ENCODE measurements at regions not wholly inside any gene's neighbourhood (a gene's known extent, or its start where the extent isn't known, plus 50 kb on each side); places are given as distances from the start of the nearest gene placed in this dataset.
"Not testable (repeated sequence)": the region's sequence is repeated elsewhere in the genome, so short reads cannot be mapped to it uniquely, and the experiment has no call there.

GRCh38 chr5:68067976-68068603, 147.5 kb upstream of the PIK3R1 start:
- DNase-seq (ENCODE audit: low read depth in 2 of 2): no peak

- no peak for DNase-seq (ENCODE audit: low read depth in 2 of 2)
These were observed 148.3 kb upstream of the PIK3R1 start for GRCh38 chr5:68067291-68067690.

GRCh38 chr5:68066277-68066955, 149.1 kb upstream of the PIK3R1 start:
- no peak for DNase-seq (ENCODE audit: low read depth in 2 of 2)

- not testable (repeated sequence) for DNase-seq (ENCODE audit: low read depth in 2 of 2)
These were observed 150.2 kb upstream of the PIK3R1 start for GRCh38 chr5:68065321-68065720.

- no peak for DNase-seq (ENCODE audit: low read depth in 2 of 2)
These were observed 155.2 kb upstream of the PIK3R1 start for GRCh38 chr5:68060382-68060781.

- DNase-seq (ENCODE audit: low read depth in 2 of 2): no peak
These were observed 158.4 kb upstream of the PIK3R1 start for GRCh38 chr5:68057191-68057590.

- DNase-seq (ENCODE audit: low read depth in 2 of 2): no peak
These were observed 159.9 kb upstream of the PIK3R1 start for GRCh38 chr5:68055686-68056085.

- no peak for DNase-seq (ENCODE audit: low read depth in 2 of 2)
These were observed 160.9 kb upstream of the PIK3R1 start for GRCh38 chr5:68054638-68055037.

- DNase-seq (ENCODE audit: low read depth in 2 of 2): no peak
These were observed 162.4 kb upstream of the PIK3R1 start for GRCh38 chr5:68053202-68053601.

- DNase-seq (ENCODE audit: low read depth in 2 of 2): no peak
These were observed 166.4 kb upstream of the PIK3R1 start for GRCh38 chr5:68049053-68049713.

GRCh38 chr5:68048516-68048915, 167.0 kb upstream of the PIK3R1 start:
- no peak for DNase-seq (ENCODE audit: low read depth in 2 of 2)

GRCh38 chr5:68048054-68048453, 167.5 kb upstream of the PIK3R1 start:
- not testable (repeated sequence) for DNase-seq (ENCODE audit: low read depth in 2 of 2)

- DNase-seq (ENCODE audit: low read depth in 2 of 2): no peak
These were observed 168.5 kb upstream of the PIK3R1 start for GRCh38 chr5:68047035-68047434.

- no peak for DNase-seq (ENCODE audit: low read depth in 2 of 2)
These were observed 169.1 kb upstream of the PIK3R1 start for GRCh38 chr5:68046445-68046844.

GRCh38 chr5:68041293-68041692, 174.3 kb upstream of the PIK3R1 start:
- no peak for DNase-seq (ENCODE audit: low read depth in 2 of 2)

GRCh38 chr5:68037546-68037945, 178.0 kb upstream of the PIK3R1 start:
- no peak for DNase-seq (ENCODE audit: low read depth in 2 of 2)

- DNase-seq (ENCODE audit: low read depth in 2 of 2): no peak
These were observed 181.5 kb upstream of the PIK3R1 start for GRCh38 chr5:68033961-68034571.

- no peak for DNase-seq (ENCODE audit: low read depth in 2 of 2)
These were observed 182.5 kb upstream of the PIK3R1 start for GRCh38 chr5:68033029-68033428.

- no peak for DNase-seq (ENCODE audit: low read depth in 2 of 2)
These were observed 183.3 kb upstream of the PIK3R1 start for GRCh38 chr5:68032216-68032762.

GRCh38 chr5:68028131-68028727, 187.3 kb upstream of the PIK3R1 start:
- DNase-seq (ENCODE audit: low read depth in 2 of 2): no peak

- no peak for DNase-seq (ENCODE audit: low read depth in 2 of 2)
These were observed 188.0 kb upstream of the PIK3R1 start for GRCh38 chr5:68027519-68027918.
